ENCODE measurements at regions not wholly inside any gene's neighbourhood (a gene's known extent, or its start where the extent isn't known, plus 50 kb on each side); places are given as distances from the start of the nearest gene placed in this dataset.

DNA sequence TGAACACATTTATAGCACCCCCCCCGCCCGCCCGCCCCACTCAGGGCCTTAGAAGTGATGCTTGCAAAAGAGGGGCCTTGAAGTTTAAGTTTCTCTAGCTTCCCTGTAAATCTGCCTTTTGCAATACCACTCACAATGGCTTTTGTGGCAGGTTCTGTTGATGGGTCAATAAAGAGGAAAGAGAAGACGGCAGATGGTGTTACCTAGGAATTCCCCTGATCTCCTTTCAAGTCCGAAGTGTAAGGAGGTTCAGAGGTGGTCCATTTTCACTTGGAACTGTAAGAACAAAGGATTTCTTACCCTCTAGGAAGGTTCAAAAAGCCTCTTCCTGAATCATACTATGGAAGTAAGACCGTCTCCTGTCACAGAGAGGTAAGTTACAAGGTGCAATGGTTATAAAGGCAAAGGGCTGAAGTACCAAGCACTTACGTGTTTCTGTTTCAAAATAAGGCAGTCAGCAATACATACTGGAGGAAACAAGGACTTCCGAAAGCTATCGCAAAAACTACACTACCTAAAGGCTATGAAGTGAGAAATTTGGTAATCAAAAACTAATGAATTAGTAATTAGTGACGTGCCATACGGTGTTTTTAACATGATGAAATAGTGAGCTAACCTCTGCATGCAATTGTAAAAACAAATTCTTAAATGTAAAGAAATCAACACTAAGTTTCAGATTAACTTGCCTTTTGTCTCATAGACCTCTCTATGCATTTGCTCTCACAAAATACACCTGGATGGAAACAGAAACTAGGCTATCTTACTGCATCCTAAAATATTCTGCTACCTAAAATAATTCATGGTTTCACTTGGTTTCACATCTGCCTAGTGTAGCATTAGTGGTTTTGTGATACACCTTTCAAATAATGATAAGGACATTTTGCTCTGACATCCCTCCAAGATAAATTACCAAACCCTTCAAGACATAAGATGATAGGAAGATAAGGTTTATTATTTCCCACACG lies 589.4 kb upstream of the FAM174A start:
- H3K79me2 ChIP-seq (ENCODE audit: insufficient read depth, low read depth): no peaks in the 10 kb centered on the region
- no peak overlapping the region for H3K4me3 ChIP-seq (IDR thresholded peaks at IDR 0.05; ENCODE audit: insufficient read depth, low read depth, low read length)
- H2AFZ ChIP-seq (ENCODE audit: low read depth): peak overlapping the region; percentile 60; the same call in 1 of the 2 replicates
- TF ChIP-seq, protein P1, sequence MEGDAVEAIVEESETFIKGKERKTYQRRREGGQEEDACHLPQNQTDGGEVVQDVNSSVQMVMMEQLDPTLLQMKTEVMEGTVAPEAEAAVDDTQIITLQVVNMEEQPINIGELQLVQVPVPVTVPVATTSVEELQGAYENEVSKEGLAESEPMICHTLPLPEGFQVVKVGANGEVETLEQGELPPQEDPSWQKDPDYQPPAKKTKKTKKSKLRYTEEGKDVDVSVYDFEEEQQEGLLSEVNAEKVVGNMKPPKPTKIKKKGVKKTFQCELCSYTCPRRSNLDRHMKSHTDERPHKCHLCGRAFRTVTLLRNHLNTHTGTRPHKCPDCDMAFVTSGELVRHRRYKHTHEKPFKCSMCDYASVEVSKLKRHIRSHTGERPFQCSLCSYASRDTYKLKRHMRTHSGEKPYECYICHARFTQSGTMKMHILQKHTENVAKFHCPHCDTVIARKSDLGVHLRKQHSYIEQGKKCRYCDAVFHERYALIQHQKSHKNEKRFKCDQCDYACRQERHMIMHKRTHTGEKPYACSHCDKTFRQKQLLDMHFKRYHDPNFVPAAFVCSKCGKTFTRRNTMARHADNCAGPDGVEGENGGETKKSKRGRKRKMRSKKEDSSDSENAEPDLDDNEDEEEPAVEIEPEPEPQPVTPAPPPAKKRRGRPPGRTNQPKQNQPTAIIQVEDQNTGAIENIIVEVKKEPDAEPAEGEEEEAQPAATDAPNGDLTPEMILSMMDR (conservative IDR thresholded peaks at IDR 0.05; ENCODE audit: low read depth, low read length): no peak
- H4K20me1 ChIP-seq (ENCODE audit: insufficient read depth): no peaks in the 10 kb centered on the region
- H3K36me3 ChIP-seq (ENCODE audit: insufficient read depth): no peaks in the 10 kb centered on the region
- H3K27me3 ChIP-seq (ENCODE audit: insufficient read depth, low read depth): no peaks in the 10 kb centered on the region
- H3K27ac ChIP-seq: peak overlapping the region; percentile 86
- H3K4me1 ChIP-seq (ENCODE audit: low read depth, poor library complexity, severe bottlenecking): peaks cover 68% of the 10 kb centered on the region
- peak overlapping the region; percentile 28; the same call in 1 of the 2 replicates for H3K9ac ChIP-seq
- peak overlapping the region; percentile 99 for H3K4me2 ChIP-seq

DNA sequence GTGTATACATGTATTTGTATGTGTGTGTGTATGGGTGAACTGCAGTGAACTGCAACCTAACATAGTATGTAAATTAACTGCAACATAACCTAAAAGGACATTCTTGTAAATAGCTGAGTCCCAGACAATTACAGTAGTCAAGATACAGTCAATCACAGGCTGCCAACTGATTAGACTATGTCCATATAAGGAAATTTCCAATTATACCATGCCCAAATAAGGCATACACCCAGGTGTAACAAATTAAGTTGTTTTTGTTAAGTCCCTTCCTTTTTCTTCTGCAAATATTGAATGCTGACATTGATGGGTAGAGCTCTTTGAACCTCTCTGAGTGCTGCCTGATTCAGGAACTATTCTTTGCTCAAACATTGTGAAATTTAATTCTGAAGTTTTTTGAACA lies 594.6 kb upstream of the FAM174A start:
- TF ChIP-seq, protein P1 (conservative IDR thresholded peaks at IDR 0.05; ENCODE audit: low read depth, low read length): no peak
- H3K27ac ChIP-seq: no peak overlapping the region
- no peak overlapping the region for H3K4me2 ChIP-seq
- no peaks in the 10 kb centered on the region for H3K79me2 ChIP-seq (ENCODE audit: insufficient read depth, low read depth)
- H3K9ac ChIP-seq: no peak overlapping the region
- H3K4me3 ChIP-seq (IDR thresholded peaks at IDR 0.05; ENCODE audit: insufficient read depth, low read depth, low read length): no peak overlapping the region
- no peak overlapping the region for H2AFZ ChIP-seq (ENCODE audit: low read depth)
- no peaks in the 10 kb centered on the region for H4K20me1 ChIP-seq (ENCODE audit: insufficient read depth)
- H3K36me3 ChIP-seq (ENCODE audit: insufficient read depth): no peaks in the 10 kb centered on the region
- H3K4me1 ChIP-seq (ENCODE audit: low read depth, poor library complexity, severe bottlenecking): peaks cover 34% of the 10 kb centered on the region
- no peaks in the 10 kb centered on the region for H3K27me3 ChIP-seq (ENCODE audit: insufficient read depth, low read depth)

DNA sequence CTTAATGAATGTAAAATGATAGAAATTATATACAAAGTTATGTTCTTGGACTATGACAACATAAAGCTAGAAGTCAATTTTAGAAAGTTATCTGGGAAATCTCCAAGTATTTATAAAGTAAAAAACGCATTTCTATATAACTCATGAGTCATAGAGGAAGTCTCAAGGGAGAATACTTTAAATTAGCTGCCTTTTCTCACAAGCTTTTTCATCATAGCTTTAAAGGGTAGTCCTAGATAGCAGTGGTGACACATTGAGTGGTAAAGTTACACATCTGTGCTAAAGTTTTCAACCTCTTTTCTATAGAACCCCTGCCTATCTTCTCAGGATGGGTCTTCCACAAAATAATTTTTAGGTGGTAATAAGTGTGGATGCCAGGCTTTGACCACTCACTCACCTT lies 598.3 kb upstream of the FAM174A start:
- Histone ChIP-seq H3K36me3 (ENCODE audit: insufficient read depth) (no peaks in the 10 kb centered on the region), H2AFZ (ENCODE audit: low read depth) (no peak overlapping the region), H3K27ac (no peak overlapping the region), H3K4me2 (no peak overlapping the region), H4K20me1 (ENCODE audit: insufficient read depth) (no peaks in the 10 kb centered on the region), H3K27me3 (ENCODE audit: insufficient read depth, low read depth) (no peaks in the 10 kb centered on the region), H3K79me2 (ENCODE audit: insufficient read depth, low read depth) (no peaks in the 10 kb centered on the region), H3K4me1 (ENCODE audit: low read depth, poor library complexity, severe bottlenecking) (peaks cover 1% of the 10 kb centered on the region), H3K4me3 (IDR thresholded peaks at IDR 0.05; ENCODE audit: insufficient read depth, low read depth, low read length) (no peak overlapping the region), H3K9ac (no peak overlapping the region)
- TF ChIP-seq, protein P1 (conservative IDR thresholded peaks at IDR 0.05; ENCODE audit: low read depth, low read length): no peak

DNA sequence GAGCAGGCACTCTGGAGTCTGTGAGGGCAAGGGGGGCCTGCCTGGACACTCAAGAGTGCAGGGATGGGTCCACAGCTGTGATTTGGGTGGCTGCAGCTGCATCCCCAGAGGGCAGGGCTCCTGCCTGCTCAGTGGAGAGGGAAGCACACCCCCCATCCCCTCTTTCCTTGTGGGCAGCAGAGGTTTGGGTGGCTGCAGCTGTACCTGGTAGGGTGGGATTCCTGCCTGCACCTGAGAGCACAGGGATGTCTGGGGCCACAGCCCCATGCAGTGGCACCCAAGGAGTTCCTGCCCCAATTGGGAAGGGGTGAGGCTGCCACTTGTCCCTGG lies 605.4 kb upstream of the FAM174A start:
- no peak overlapping the region for H2AFZ ChIP-seq (ENCODE audit: low read depth)
- H3K9ac ChIP-seq: no peak overlapping the region
- no peaks in the 10 kb centered on the region for H4K20me1 ChIP-seq (ENCODE audit: insufficient read depth)
- H3K27me3 ChIP-seq (ENCODE audit: insufficient read depth, low read depth): no peaks in the 10 kb centered on the region
- no peak overlapping the region for H3K4me3 ChIP-seq (IDR thresholded peaks at IDR 0.05; ENCODE audit: insufficient read depth, low read depth, low read length)
- H3K36me3 ChIP-seq (ENCODE audit: insufficient read depth): no peaks in the 10 kb centered on the region
- H3K4me1 ChIP-seq (ENCODE audit: low read depth, poor library complexity, severe bottlenecking): no peaks in the 10 kb centered on the region
- H3K4me2 ChIP-seq: no peak overlapping the region
- TF ChIP-seq, protein P1 (conservative IDR thresholded peaks at IDR 0.05; ENCODE audit: low read depth, low read length): no peak
- no peak overlapping the region for H3K27ac ChIP-seq
- H3K79me2 ChIP-seq (ENCODE audit: insufficient read depth, low read depth): no peaks in the 10 kb centered on the region

All from KMS-11 (cell line).